ENCODE measurements at regions not wholly inside any gene's neighbourhood (a gene's known extent, or its start where the extent isn't known, plus 50 kb on each side); places are given as distances from the start of the nearest gene placed in this dataset.

DNA sequence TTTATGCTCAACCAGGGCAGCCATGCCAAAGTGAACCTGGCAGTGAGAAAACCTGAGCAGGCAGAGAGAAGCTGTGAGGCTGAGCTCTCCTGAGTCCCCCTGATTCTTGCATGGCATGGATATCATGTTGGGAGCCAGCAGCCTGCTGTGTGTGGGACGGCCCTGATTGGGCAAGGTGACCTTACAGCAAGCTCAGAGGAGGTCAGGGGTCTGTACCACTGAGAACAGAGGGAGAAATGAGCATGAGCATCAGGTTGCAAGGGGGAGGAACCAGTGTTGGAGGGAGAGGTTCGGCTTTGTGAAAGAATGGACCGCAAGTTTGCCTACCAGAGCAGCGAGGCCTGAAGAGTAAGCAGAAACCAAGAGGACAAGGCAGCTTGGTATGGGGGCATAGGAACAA is 59.1 kb upstream of the PTGR2 start:
- TF ChIP-seq, protein P1, sequence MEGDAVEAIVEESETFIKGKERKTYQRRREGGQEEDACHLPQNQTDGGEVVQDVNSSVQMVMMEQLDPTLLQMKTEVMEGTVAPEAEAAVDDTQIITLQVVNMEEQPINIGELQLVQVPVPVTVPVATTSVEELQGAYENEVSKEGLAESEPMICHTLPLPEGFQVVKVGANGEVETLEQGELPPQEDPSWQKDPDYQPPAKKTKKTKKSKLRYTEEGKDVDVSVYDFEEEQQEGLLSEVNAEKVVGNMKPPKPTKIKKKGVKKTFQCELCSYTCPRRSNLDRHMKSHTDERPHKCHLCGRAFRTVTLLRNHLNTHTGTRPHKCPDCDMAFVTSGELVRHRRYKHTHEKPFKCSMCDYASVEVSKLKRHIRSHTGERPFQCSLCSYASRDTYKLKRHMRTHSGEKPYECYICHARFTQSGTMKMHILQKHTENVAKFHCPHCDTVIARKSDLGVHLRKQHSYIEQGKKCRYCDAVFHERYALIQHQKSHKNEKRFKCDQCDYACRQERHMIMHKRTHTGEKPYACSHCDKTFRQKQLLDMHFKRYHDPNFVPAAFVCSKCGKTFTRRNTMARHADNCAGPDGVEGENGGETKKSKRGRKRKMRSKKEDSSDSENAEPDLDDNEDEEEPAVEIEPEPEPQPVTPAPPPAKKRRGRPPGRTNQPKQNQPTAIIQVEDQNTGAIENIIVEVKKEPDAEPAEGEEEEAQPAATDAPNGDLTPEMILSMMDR (conservative IDR thresholded peaks at IDR 0.05; ENCODE audit: low read length): no peak
- TF ChIP-seq EZH2phosphoT487 (IDR thresholded peaks at IDR 0.05; ENCODE audit: borderline replicate concordance, low read depth, low read length): no peak
